Naive thymus-derived CD8-positive, alpha-beta T cell (primary cell): ENCODE measurements at regions not wholly inside any gene's neighbourhood (a gene's known extent, or its start where the extent isn't known, plus 50 kb on each side); places are given as distances from the start of the nearest gene placed in this dataset.
"Not testable (repeated sequence)": the region's sequence is repeated elsewhere in the genome, so short reads cannot be mapped to it uniquely, and the experiment has no call there.

Source experiments
- ATAC-seq, 2 donors: fragments of 150-1000 bp; cut with Tn5 transposase in 1 of 2; sonication (Bioruptor Pico), chemical (Tn5 transposase) in 1 of 2; 1 replicate in 1 of 2; 2 replicates in 1 of 2; pipeline ENCODE4 v1.10.0; 2021; ENCODE audit warnings: mild to moderate bottlenecking in 2 of 2, moderate library complexity in 2 of 2
- POLR2A ChIA-PET: fragments of 350-600 bp; sonication (Branson Sonifier 250); formaldehyde crosslinking; loops from one replicate; lab custom pipeline; 2021; ENCODE audit warnings: antibody characterized with exemption; lab: Charles Lee
- DNase-seq, 10 donors: peaks; one replicate each; pipeline versions ENCODE4 v3.0.0 to v3.0.0-alpha.2; 2020 to 2022
- H3K27ac Mint-ChIP-seq, 10 donors: one replicate each; pipeline ENCODE4 v1.8.0; 2020 to 2022; ENCODE audit warnings: mild to moderate bottlenecking in 10 of 10, mixed read lengths in 10 of 10, moderate library complexity in 4 of 10, inconsistent platforms in 1 of 10
- H3K27me3 Mint-ChIP-seq, 5 donors: one replicate each; pipeline ENCODE4 v1.8.0; 2021 to 2022; ENCODE audit warnings: mixed read lengths in 5 of 5
- H3K36me3 Mint-ChIP-seq, 3 donors: one replicate each; pipeline ENCODE4 v1.8.0; 2020 to 2022; ENCODE audit warnings: mixed read lengths in 3 of 3, mild to moderate bottlenecking in 2 of 3, inconsistent platforms in 1 of 3
- H3K4me1 Mint-ChIP-seq, 4 donors: one replicate each; pipeline ENCODE4 v1.8.0; 2021 to 2022; ENCODE audit warnings: mixed read lengths in 4 of 4
- H3K4me3 Mint-ChIP-seq, 10 donors: one replicate each; pipeline ENCODE4 v1.8.0; 2020 to 2022; ENCODE audit warnings: mild to moderate bottlenecking in 10 of 10, mixed read lengths in 10 of 10, moderate library complexity in 6 of 10, inconsistent platforms in 1 of 10
- H3K9me3 Mint-ChIP-seq, 9 donors: one replicate each; pipeline ENCODE4 v1.8.0; 2020 to 2022; ENCODE audit warnings: mixed read lengths in 9 of 9, mild to moderate bottlenecking in 3 of 9, inconsistent platforms in 1 of 9, moderate library complexity in 1 of 9

DNA sequence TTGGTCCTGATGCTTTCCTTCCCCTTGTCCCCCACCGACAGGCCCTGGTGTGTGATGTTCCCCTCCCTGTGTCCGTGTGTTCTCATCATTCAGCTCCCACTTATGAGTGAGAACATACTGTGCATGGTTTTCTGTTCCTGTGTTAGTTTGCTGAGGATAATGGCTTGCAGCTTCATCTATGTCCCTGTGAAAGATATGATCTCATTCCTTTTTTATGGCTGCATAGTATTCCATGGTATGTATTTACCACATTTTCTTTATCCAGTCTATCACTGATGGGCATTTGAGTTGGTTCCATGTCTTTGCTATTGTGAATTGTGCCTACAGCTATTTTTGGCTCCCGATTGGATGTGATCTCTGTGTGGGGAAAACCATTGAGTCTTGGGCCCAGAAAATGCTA lies 501.3 kb downstream of the TYW1 start:
- DNase-seq, H3K4me1 Mint-ChIP-seq, H3K27ac Mint-ChIP-seq, POLR2A ChIA-PET, H3K27me3 Mint-ChIP-seq, ATAC-seq: not testable (repeated sequence)
- H3K9me3 Mint-ChIP-seq = peaks cover 0 to 24% (median 11%) of the 10 kb centered on the region in 9 donors
- H3K36me3 Mint-ChIP-seq = peaks cover 0 to 18% (median 0%) of the 10 kb centered on the region in 3 donors
- peak overlapping the region in 1 of 10 donors; percentile 29 for H3K4me3 Mint-ChIP-seq

DNA sequence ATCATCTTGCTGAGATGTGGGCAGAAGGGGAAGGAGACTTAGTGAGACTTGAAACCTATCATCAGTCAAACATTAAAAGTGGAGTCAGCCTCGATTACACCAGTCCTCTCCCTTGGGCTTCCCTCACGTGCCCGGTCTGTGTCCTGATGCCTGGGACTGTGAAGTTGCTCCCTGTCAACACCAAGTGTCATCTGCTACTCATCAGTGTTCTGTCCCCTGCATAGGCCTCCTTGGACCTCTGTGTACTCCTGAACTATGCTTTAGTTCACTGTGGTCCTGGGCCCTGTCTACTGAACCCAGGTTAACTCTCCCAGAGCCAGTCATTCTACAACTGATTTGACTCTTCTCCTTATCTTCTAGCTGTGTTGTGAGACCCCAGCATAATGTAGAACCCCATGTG lies 506.3 kb downstream of the TYW1 start:
- Mint-ChIP-seq H3K27ac (no peak overlapping the region), H3K4me3 (no peak overlapping the region)
- POLR2A ChIA-PET = no interaction called here

DNA sequence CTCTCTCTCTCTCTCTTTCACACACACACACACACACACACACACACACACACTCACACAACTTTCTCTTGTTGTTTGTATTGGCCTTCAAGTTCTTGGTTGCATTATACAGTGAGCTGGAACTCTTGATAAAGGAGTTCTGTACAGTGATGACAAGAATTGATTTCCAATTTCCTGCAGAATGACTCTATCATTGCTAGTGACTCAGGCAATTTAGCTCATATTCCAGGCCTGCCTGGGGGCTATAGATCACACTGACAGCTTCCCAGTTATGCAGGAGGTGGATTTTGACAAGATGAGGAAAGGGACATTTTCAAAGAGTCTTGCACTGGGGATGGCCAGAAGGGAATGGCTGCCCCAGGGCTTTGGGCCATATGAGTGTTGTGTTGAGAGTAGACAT lies 508.8 kb downstream of the TYW1 start:
- Mint-ChIP-seq H3K36me3 (no peaks in the 10 kb centered on the region), H3K27ac (no peak overlapping the region), H3K4me1 (no peaks in the 10 kb centered on the region), H3K9me3 (peaks cover 2 to 24% (median 9%) of the 10 kb centered on the region in 9 donors), H3K27me3 (peaks cover 0 to 5% (median 0%) of the 10 kb centered on the region in 5 donors), H3K4me3 (no peak overlapping the region)
- POLR2A ChIA-PET = no interaction called here
- no peak for ATAC-seq
- no peak for DNase-seq

More for the DNA sequence above, 506.3 kb downstream of the TYW1 start:
- no peaks in the 10 kb centered on the region for H3K4me1 Mint-ChIP-seq
- peaks cover under 1 to 17% (median 5%) of the 10 kb centered on the region in 9 donors for H3K9me3 Mint-ChIP-seq
- ATAC-seq (no peak), DNase-seq (no peak)
- H3K36me3 Mint-ChIP-seq = peaks cover 0 to 8% (median 0%) of the 10 kb centered on the region in 3 donors
- no peaks in the 10 kb centered on the region for H3K27me3 Mint-ChIP-seq

DNA sequence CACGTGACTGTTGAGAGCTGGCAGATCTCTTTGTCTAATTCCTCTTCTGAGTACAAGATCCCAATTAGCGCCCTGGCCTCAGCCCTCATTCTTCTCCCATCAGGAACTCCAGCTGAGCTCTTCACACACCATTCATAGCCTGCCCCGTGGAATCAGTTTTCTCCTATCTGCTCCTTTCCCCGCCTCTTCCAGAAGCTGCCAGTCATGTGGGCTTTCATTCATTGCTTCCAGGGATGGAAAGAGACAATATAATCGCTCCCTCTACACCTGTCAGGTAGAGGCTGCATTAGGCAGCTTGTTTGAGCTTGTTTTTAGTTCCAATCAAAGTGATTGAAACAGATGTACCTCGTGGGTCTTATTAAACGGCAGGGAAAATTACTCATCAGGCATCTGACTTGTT lies 515.8 kb downstream of the TYW1 start:
- Mint-ChIP-seq H3K9me3 (peaks cover 4 to 33% (median 10%) of the 10 kb centered on the region in 9 donors), H3K4me3 (no peak overlapping the region), H3K27ac (no peak overlapping the region), H3K27me3 (peaks cover 0 to 9% (median 0%) of the 10 kb centered on the region in 5 donors), H3K4me1 (peaks cover 0 to 2% (median 0%) of the 10 kb centered on the region in 4 donors), H3K36me3 (peaks cover 0 to 5% (median 0%) of the 10 kb centered on the region in 3 donors)
- no peak for DNase-seq
- POLR2A ChIA-PET = no interaction called here
- ATAC-seq = no peak

DNA sequence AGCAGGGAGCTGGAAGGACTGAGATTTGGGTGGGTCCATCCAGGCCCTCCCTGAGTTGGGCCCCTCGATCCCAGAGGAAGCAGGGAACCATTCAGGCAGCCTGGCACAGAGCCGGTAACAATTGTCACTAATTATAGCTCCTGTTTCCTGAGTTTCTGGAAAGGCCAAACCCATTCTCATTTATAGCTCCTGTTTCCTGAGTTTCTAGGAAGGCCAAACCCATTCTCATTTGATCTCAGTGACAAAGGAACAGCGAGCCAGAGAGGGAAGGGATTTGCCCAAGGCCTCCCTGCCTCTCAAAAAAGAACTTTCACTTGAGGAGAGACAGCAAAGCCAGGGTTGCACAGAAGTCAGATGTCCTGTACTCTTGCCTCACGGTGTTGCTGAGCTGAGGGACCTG lies 521.9 kb downstream of the TYW1 start:
- Mint-ChIP-seq H3K4me1 (no peaks in the 10 kb centered on the region), H3K27ac (no peak overlapping the region), H3K36me3 (peaks cover 0 to 7% (median 0%) of the 10 kb centered on the region in 3 donors), H3K9me3 (peaks cover 0 to 21% (median 7%) of the 10 kb centered on the region in 9 donors), H3K27me3 (no peaks in the 10 kb centered on the region), H3K4me3 (no peak overlapping the region)
- DNase-seq (no peak), ATAC-seq (no peak)
- POLR2A ChIA-PET = no interaction called here

DNA sequence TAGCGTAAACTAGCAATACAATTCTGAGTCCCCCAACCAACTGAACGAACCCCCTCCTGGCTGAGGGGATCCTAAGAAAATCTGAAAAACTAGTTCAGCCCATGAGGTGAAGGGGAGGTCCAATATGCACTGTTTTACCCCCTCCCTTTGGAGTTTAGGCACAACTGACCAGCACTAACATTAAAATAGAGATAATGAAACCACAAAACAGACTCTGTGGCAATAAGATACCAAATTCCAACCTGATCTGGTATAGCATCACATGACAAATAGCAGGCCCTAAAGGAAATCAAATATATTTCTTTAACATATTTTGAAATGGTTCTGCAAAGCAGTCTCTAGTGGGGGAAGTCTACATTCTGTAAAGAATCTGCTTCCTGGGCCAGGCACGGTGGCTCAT lies 522.5 kb downstream of the TYW1 start:
- no peak overlapping the region for H3K4me3 Mint-ChIP-seq
- H3K4me1 Mint-ChIP-seq = no peaks in the 10 kb centered on the region
- DNase-seq (no peak), ATAC-seq (no peak)
- H3K27ac Mint-ChIP-seq = no peak overlapping the region
- peaks cover 0 to 21% (median 7%) of the 10 kb centered on the region in 9 donors for H3K9me3 Mint-ChIP-seq
- H3K36me3 Mint-ChIP-seq = peaks cover 0 to 7% (median 0%) of the 10 kb centered on the region in 3 donors
- H3K27me3 Mint-ChIP-seq = no peaks in the 10 kb centered on the region
- POLR2A ChIA-PET = no interaction called here

DNA sequence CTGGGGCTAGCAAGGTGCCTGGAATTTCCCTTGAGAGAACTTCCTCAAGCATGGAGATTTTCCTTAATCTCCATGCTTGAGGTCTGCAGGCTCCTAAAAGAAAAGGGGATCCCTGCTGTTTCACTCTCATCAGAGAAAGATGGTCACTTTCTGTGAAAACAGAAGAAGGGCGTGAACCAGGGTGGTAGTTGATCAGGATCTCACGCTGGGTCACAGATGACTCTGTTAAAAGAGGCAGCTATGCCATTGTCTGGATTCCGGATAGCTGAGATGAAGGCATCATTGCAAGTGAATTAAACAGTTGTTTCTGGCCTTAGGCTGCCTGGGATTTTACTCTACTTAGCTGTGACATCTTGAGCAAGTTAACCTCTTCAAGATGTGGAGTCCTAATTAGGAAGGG lies 525.9 kb downstream of the TYW1 start:
- POLR2A ChIA-PET = no interaction called here
- DNase-seq (no peak), ATAC-seq (no peak)
- no peak overlapping the region for H3K27ac Mint-ChIP-seq
- no peaks in the 10 kb centered on the region for H3K4me1 Mint-ChIP-seq
- peaks cover 0 to 13% (median 0%) of the 10 kb centered on the region in 5 donors for H3K27me3 Mint-ChIP-seq
- H3K4me3 Mint-ChIP-seq = no peak overlapping the region
- peaks cover 0 to 18% (median 5%) of the 10 kb centered on the region in 9 donors for H3K9me3 Mint-ChIP-seq
- H3K36me3 Mint-ChIP-seq = peaks cover 0 to 7% (median 0%) of the 10 kb centered on the region in 3 donors

DNA sequence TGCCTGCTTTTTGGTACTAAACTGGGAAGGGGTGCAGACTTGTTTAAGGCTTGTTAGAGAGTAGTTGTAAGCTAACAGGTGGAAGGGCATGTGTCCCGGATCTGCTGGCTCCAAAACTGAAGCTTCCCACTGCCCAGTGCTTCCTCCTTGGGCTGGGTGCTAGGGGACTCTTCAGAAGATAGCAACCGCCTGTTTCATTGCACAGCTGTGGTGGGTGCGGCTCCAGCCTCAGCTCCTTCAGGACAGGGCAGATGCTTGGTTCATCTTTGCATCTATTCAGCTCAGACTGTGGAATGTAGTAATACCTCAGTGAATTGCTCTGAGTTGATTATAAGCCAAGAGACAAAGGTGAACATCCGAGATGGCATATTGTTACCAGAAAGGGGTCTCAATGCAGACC lies 527.1 kb downstream of the TYW1 start:
- Mint-ChIP-seq H3K4me1 (no peaks in the 10 kb centered on the region), H3K27me3 (peaks cover 0 to 13% (median 0%) of the 10 kb centered on the region in 5 donors), H3K9me3 (peaks cover 0 to 18% (median 5%) of the 10 kb centered on the region in 9 donors), H3K36me3 (peaks cover 0 to 7% (median 0%) of the 10 kb centered on the region in 3 donors), H3K27ac (no peak overlapping the region), H3K4me3 (no peak overlapping the region)
- no peak for DNase-seq
- no peak for ATAC-seq
- POLR2A ChIA-PET = no interaction called here

DNA sequence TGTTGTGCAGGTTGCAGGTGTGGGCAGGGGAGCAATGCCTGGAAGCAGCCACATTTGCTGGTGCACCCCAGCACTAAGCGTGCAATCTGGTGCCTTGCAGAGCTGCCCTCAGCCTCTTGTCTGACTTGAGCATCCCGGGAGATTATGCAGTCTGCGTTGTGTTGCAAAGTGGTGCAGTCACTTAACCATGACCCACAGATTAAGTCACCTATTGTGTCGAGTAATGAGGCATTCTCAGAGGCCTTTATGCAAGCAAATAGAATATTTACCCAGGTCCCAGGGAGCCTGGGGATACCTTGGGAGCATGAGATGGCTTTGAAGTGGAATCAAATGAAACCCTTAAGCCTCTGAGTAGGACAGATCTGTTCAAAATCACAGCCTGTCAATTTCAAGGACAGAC lies 529.0 kb downstream of the TYW1 start:
- H3K27ac Mint-ChIP-seq = no peak overlapping the region
- POLR2A ChIA-PET = no interaction called here
- DNase-seq = no peak

DNA sequence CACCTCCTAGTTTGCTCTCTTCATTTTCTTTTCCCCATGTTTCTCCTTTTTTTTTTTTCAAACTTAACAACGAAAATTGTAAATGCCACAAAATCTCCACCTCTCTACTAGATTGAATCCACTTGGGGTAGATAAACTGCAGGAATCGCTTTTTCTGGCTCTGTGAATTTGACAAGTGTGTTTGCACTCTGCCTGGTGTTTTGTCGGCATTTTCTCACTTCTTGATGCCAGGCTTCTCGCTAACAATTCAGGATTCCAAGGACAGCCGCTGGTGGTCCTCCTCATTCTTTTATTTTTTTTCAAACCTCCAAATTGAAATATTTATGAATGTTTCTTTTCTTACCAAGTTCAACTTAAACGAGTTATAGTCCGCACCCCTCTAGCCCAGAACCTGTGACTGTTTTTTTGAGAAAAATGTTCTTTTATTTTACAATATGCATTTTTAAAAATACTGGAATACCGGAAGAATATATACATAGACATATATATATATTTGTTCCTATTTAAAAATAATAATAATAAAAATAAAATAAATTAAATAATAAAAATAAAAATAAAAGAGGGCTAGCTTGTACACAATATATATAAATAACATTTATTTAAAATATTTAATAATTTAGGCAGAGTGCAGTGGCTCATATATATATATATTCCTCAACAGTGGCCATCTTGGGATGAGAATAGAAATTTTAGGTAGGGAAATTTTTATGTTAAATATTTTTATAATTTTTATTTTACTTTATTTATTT lies 538.8 kb downstream of the TYW1 start:
- POLR2A ChIA-PET = no interaction called here
- DNase-seq = no peak
- H3K4me3 Mint-ChIP-seq = no peak overlapping the region

More for the DNA sequence above, 529.0 kb downstream of the TYW1 start:
- Mint-ChIP-seq H3K4me3 (no peak overlapping the region), H3K36me3 (peaks cover 0 to 4% (median 0%) of the 10 kb centered on the region in 3 donors), H3K27me3 (peaks cover 0 to 13% (median 0%) of the 10 kb centered on the region in 5 donors), H3K9me3 (peaks cover 0 to 27% (median 3%) of the 10 kb centered on the region in 9 donors), H3K4me1 (no peaks in the 10 kb centered on the region)
- ATAC-seq = no peak

DNA sequence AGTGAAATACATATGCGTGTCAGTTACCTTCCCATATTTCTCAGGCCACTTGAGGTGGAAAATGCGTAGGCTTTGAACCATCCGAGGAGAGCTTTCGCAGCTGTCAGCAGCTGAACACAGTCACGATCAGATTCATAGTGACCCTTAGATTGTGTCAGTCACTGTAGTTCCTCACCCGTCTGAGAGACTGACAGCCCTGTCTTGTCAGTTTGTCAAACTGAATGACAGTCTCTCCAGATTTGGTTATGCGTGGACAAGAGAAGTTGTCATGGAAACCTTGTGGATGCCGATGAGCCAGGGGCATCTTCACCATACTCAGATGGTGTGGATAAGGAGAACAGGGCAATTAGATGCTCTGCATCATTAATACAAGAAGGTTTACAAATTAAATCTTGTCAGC lies 546.3 kb downstream of the TYW1 start:
- Mint-ChIP-seq H3K27ac (no peak overlapping the region), H3K27me3 (no peaks in the 10 kb centered on the region), H3K36me3 (no peaks in the 10 kb centered on the region), H3K4me3 (no peak overlapping the region), H3K9me3 (peaks cover 0 to 6% (median 3%) of the 10 kb centered on the region in 9 donors), H3K4me1 (no peaks in the 10 kb centered on the region)
- ATAC-seq (no peak), DNase-seq (no peak)
- POLR2A ChIA-PET = no interaction called here

More for the DNA sequence above, 538.8 kb downstream of the TYW1 start:
- Mint-ChIP-seq H3K27ac (no peak overlapping the region), H3K9me3 (peaks cover 0 to 19% (median 6%) of the 10 kb centered on the region in 9 donors), H3K4me1 (no peaks in the 10 kb centered on the region), H3K36me3 (no peaks in the 10 kb centered on the region), H3K27me3 (peaks cover 0 to 3% (median 0%) of the 10 kb centered on the region in 5 donors)
- ATAC-seq = no peak

DNA sequence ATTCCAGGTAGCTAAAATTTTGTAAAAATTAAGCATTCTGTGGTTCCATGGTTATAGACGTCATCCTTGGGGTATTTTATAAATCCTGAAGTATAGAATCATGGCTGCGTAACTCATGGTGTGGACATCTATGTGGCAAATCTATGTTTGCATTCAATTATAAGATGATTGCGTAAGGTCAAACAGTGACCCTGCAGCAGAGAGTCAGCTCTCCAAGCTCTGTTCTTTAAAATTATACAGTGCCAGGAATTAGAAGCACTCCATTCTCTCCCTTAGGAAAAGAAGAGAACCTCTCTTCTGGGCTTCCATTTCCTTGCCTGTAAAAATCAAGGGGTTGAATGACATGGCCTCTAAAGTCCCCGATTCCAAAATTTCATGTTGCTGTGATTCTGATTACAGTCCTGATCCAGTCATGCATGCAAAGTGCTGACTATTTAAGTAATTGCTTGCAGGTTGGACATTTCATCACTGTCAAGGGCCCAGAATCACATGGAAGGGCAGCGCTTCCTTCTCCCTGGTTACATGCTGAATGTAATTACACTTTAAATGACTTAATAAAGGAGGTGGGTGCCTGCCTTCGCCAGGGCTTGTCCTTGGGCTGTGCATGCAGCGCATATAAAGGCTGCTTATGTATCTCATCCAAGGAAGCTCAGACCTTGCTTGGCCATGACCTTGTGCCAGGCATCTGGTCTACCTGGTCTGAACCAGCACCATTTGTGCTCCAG lies 550.7 kb downstream of the TYW1 start:
- H3K27me3 Mint-ChIP-seq = no peaks in the 10 kb centered on the region
- H3K4me1 Mint-ChIP-seq = no peaks in the 10 kb centered on the region
- no peak overlapping the region for H3K4me3 Mint-ChIP-seq

DNA sequence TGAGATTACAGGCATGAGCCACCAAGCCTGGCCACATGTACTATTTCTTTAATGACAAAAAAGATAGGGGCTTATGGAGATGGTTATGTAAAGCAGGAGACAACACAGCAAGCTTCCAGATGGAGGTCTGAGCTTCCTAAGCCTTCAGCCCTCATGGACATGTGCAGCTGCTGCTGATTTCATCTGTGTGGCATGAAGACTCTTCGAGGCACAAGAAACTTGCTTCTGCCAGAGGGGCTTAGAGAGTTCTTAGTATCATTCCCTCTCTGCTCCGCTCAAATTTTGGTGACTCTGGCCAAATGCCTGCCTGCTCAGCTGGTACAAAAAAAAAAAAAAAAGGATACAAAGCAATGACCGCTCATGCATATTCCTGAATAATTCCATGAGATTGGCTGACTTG lies 552.5 kb downstream of the TYW1 start:
- DNase-seq (no peak), ATAC-seq (no peak)
- Mint-ChIP-seq H3K27ac (no peak overlapping the region), H3K4me3 (no peak overlapping the region), H3K36me3 (peaks cover 0 to 4% (median 0%) of the 10 kb centered on the region in 3 donors), H3K9me3 (peaks cover 0 to 14% (median 10%) of the 10 kb centered on the region in 9 donors), H3K4me1 (no peaks in the 10 kb centered on the region), H3K27me3 (no peaks in the 10 kb centered on the region)
- POLR2A ChIA-PET = no interaction called here

More for the DNA sequence above, 550.7 kb downstream of the TYW1 start:
- POLR2A ChIA-PET = no interaction called here
- Mint-ChIP-seq H3K36me3 (peaks cover 0 to 4% (median 0%) of the 10 kb centered on the region in 3 donors), H3K27ac (no peak overlapping the region), H3K9me3 (peaks cover 0 to 14% (median 9%) of the 10 kb centered on the region in 9 donors)
- ATAC-seq (no peak), DNase-seq (no peak)
